ENCODE measurements at regions not wholly inside any gene's neighbourhood (a gene's known extent, or its start where the extent isn't known, plus 50 kb on each side); places are given as distances from the start of the nearest gene placed in this dataset.

- TF ChIP-seq CTCF (IDR thresholded peaks at IDR 0.05; ENCODE audit: low read length) (no peak), EZH2 (IDR thresholded peaks at IDR 0.05; ENCODE audit: borderline replicate concordance, low read length) (no peak)
These were observed 248.4 kb upstream of the LRRC7 start for GRCh38 chr1:69319287-69319686.
